Superior temporal gyrus (tissue), 1 donor: ENCODE measurements at regions not wholly inside any gene's neighbourhood (a gene's known extent, or its start where the extent isn't known, plus 50 kb on each side); places are given as distances from the start of the nearest gene placed in this dataset.

ENCODE experiments used
- DNase-seq: peaks from one replicate; pipeline ENCODE4 v3.0.0-alpha.2; 2016; ENCODE audit errors: extremely low spot score

GRCh38 chr6:137758661-137759060 lies 108.4 kb upstream of the TNFAIP3 start:
- no peak for DNase-seq

GRCh38 chr6:137759624-137760023 lies 107.4 kb upstream of the TNFAIP3 start:
- no peak for DNase-seq

- DNase-seq = no peak
These were observed 106.0 kb upstream of the TNFAIP3 start for GRCh38 chr6:137761072-137761471.

- no peak for DNase-seq
These were observed 105.6 kb upstream of the TNFAIP3 start for GRCh38 chr6:137761487-137761886.

- DNase-seq = no peak
These were observed 104.6 kb upstream of the TNFAIP3 start for GRCh38 chr6:137762168-137763090.

GRCh38 chr6:137763436-137763835 lies 103.6 kb upstream of the TNFAIP3 start:
- no peak for DNase-seq

GRCh38 chr6:137763886-137764285 lies 103.2 kb upstream of the TNFAIP3 start:
- DNase-seq = no peak

GRCh38 chr6:137764464-137764863 lies 102.6 kb upstream of the TNFAIP3 start:
- no peak for DNase-seq

GRCh38 chr6:137765059-137765458 lies 102.0 kb upstream of the TNFAIP3 start:
- DNase-seq = no peak

- no peak for DNase-seq
These were observed 100.3 kb upstream of the TNFAIP3 start for GRCh38 chr6:137766596-137767370.

- no peak for DNase-seq
These were observed 99.6 kb upstream of the TNFAIP3 start for GRCh38 chr6:137767465-137767864.

GRCh38 chr6:137767911-137768690 lies 99.0 kb upstream of the TNFAIP3 start:
- DNase-seq = no peak

- DNase-seq = no peak
These were observed 98.1 kb upstream of the TNFAIP3 start for GRCh38 chr6:137768935-137769334.

GRCh38 chr6:137769797-137770362 lies 97.2 kb upstream of the TNFAIP3 start:
- no peak for DNase-seq

GRCh38 chr6:137772541-137773250 lies 94.4 kb upstream of the TNFAIP3 start:
- DNase-seq = no peak

- DNase-seq = no peak
These were observed 91.8 kb upstream of the TNFAIP3 start for GRCh38 chr6:137775227-137775626.

- no peak for DNase-seq
These were observed 91.3 kb upstream of the TNFAIP3 start for GRCh38 chr6:137775720-137776119.

- no peak for DNase-seq
These were observed 90.8 kb upstream of the TNFAIP3 start for GRCh38 chr6:137776256-137776655.

GRCh38 chr6:137776786-137777686 lies 90.0 kb upstream of the TNFAIP3 start:
- peak; percentile 29 for DNase-seq

GRCh38 chr6:137777687-137778075 lies 89.4 kb upstream of the TNFAIP3 start:
- no peak for DNase-seq
